ENCODE measurements at regions not wholly inside any gene's neighbourhood (a gene's known extent, or its start where the extent isn't known, plus 50 kb on each side); places are given as distances from the start of the nearest gene placed in this dataset.

GRCh38 chr2:156897548-156897947 is 360.0 kb upstream of the GALNT5 start:
- intact Hi-C loops (cut with micrococcal nuclease) = no loop called here
- DNase-seq (no peak), ATAC-seq (no peak)

GRCh38 chr2:156901373-156902031 is 356.0 kb upstream of the GALNT5 start:
- DNase-seq (no peak), ATAC-seq (no peak)
- intact Hi-C loops (cut with micrococcal nuclease) = no loop called here

GRCh38 chr2:156903335-156903734 is 354.2 kb upstream of the GALNT5 start:
- ATAC-seq = no peak
- intact Hi-C loops (cut with micrococcal nuclease) = no loop called here
- DNase-seq = no peak

GRCh38 chr2:156907806-156908205 is 349.7 kb upstream of the GALNT5 start:
- intact Hi-C loops (cut with micrococcal nuclease) = no loop called here
- no peak for ATAC-seq
- no peak for DNase-seq

GRCh38 chr2:156908825-156909224 is 348.7 kb upstream of the GALNT5 start:
- intact Hi-C loops (cut with micrococcal nuclease) = no loop called here
- no peak for DNase-seq

GRCh38 chr2:156909983-156910382 is 347.5 kb upstream of the GALNT5 start:
- DNase-seq = no peak
- intact Hi-C loops (cut with micrococcal nuclease) = no loop called here
- ATAC-seq = no peak

More at GRCh38 chr2:156908825-156909224, 348.7 kb upstream of the GALNT5 start:
- no peak for ATAC-seq

- intact Hi-C loops (cut with micrococcal nuclease) = no loop called here
- no peak for ATAC-seq
- no peak for DNase-seq
Measured at GRCh38 chr2:156915332-156915731, 342.2 kb upstream of the GALNT5 start.

GRCh38 chr2:156918410-156918809 is 339.1 kb upstream of the GALNT5 start:
- intact Hi-C loops (cut with micrococcal nuclease) = no loop called here
- ATAC-seq = no peak
- no peak for DNase-seq

GRCh38 chr2:156930423-156930822 is 327.1 kb upstream of the GALNT5 start:
- DNase-seq = no peak
- intact Hi-C loops (cut with micrococcal nuclease) = no loop called here
- ATAC-seq = no peak

- intact Hi-C loops (cut with micrococcal nuclease) = no loop called here
Measured at GRCh38 chr2:156933645-156934225, 323.8 kb upstream of the GALNT5 start.

GRCh38 chr2:156935616-156936015 is 321.9 kb upstream of the GALNT5 start:
- ATAC-seq = no peak
- intact Hi-C loops (cut with micrococcal nuclease) = no loop called here

More at GRCh38 chr2:156933645-156934225, 323.8 kb upstream of the GALNT5 start:
- DNase-seq = no peak
- ATAC-seq = no peak

GRCh38 chr2:156937430-156937829 is 320.1 kb upstream of the GALNT5 start:
- DNase-seq (no peak), ATAC-seq (no peak)
- intact Hi-C loops (cut with micrococcal nuclease) = no loop called here

More at GRCh38 chr2:156935616-156936015, 321.9 kb upstream of the GALNT5 start:
- no peak for DNase-seq

GRCh38 chr2:156944871-156945270 is 312.6 kb upstream of the GALNT5 start:
- DNase-seq = no peak
- intact Hi-C loops (cut with micrococcal nuclease) = no loop called here
- ATAC-seq = no peak

- DNase-seq (no peak), ATAC-seq (no peak)
- intact Hi-C loops (cut with micrococcal nuclease) = no loop called here
Measured at GRCh38 chr2:156947261-156947660, 310.2 kb upstream of the GALNT5 start.

GRCh38 chr2:156955701-156956100 is 301.8 kb upstream of the GALNT5 start:
- ATAC-seq = no peak
- DNase-seq = no peak
- intact Hi-C loops (cut with micrococcal nuclease) = loop anchor here (5.0 kb wide), 1 partner anchor 938 kb away; no protein-coding TSS in a partner anchor

GRCh38 chr2:156956161-156956560 is 301.3 kb upstream of the GALNT5 start:
- DNase-seq = no peak
- ATAC-seq = no peak
- intact Hi-C loops (cut with micrococcal nuclease) = loop anchor here (5.0 kb wide), 1 partner anchor 939 kb away; no protein-coding TSS in a partner anchor

GRCh38 chr2:156958374-156958773 is 299.1 kb upstream of the GALNT5 start:
- no peak for DNase-seq
- no peak for ATAC-seq
- intact Hi-C loops (cut with micrococcal nuclease) = loop anchor here (5.0 kb wide), 1 partner anchor 941 kb away; no protein-coding TSS in a partner anchor

- DNase-seq = no peak
- no peak for ATAC-seq
- intact Hi-C loops (cut with micrococcal nuclease) = loop anchor here (5.0 kb wide), 1 partner anchor 942 kb away; no protein-coding TSS in a partner anchor
Measured at GRCh38 chr2:156959481-156959880, 298.0 kb upstream of the GALNT5 start.

- intact Hi-C loops (cut with micrococcal nuclease) = no loop called here
- DNase-seq = no peak
- ATAC-seq = no peak
Measured at GRCh38 chr2:156982615-156983014, 274.9 kb upstream of the GALNT5 start.

GRCh38 chr2:156986339-156986988 is 271.0 kb upstream of the GALNT5 start:
- DNase-seq (no peak), ATAC-seq (no peak)
- intact Hi-C loops (cut with micrococcal nuclease) = no loop called here
